ENCODE measurements at regions not wholly inside any gene's neighbourhood (a gene's known extent, or its start where the extent isn't known, plus 50 kb on each side); places are given as distances from the start of the nearest gene placed in this dataset.

- Mint-ChIP-seq H3K27me3 (peaks cover 0 to 15% (median 2%) of the 10 kb centered on the region in 5 donors), H3K4me3 (no peak overlapping the region), H3K4me1 (peaks cover 0 to 2% (median 0%) of the 10 kb centered on the region in 7 donors), H3K9me3 (peaks cover 5 to 20% (median 10%) of the 10 kb centered on the region in 11 donors), H3K36me3 (peaks cover 0 to 9% (median 0%) of the 10 kb centered on the region in 5 donors), H3K27ac (no peak overlapping the region)
- H3K4me1 ChIP-seq (ENCODE audit: control insufficient read depth in 2 of 2, insufficient read depth in 2 of 2, low read length in 2 of 2) = no peaks in the 10 kb centered on the region
- H3K27me3 ChIP-seq (ENCODE audit: control insufficient read depth in 2 of 2, insufficient read depth in 2 of 2, low read length in 2 of 2) = no peaks in the 10 kb centered on the region
- intact Hi-C loops (cut with micrococcal nuclease) = no loop called here
- CTCF ChIA-PET = no interaction called here
- H3K36me3 ChIP-seq (ENCODE audit: control insufficient read depth in 2 of 3, insufficient read depth in 3 of 3, low read length in 3 of 3) = no peaks in the 10 kb centered on the region
- no peaks in the 10 kb centered on the region for H3K9me3 ChIP-seq (ENCODE audit: control insufficient read depth in 2 of 3, low read length in 3 of 3)
- no peak for ATAC-seq
- H3K27ac ChIP-seq (ENCODE audit: low read depth, low read length) = no peak overlapping the region
- H3K4me3 ChIP-seq (ENCODE audit: low read length) = no peak overlapping the region
- DNase-seq = no peak
- POLR2A ChIA-PET = no interaction called here
These were observed 81.7 kb upstream of the C3orf80 start for GRCh38 chr3:160143482-160143881.

GRCh38 chr3:160150066-160150465 is 75.2 kb upstream of the C3orf80 start:
- Histone ChIP-seq H3K4me3 (ENCODE audit: low read length) (no peak overlapping the region), H3K4me1 (ENCODE audit: control insufficient read depth in 2 of 2, insufficient read depth in 2 of 2, low read length in 2 of 2) (no peaks in the 10 kb centered on the region), H3K36me3 (ENCODE audit: control insufficient read depth in 2 of 3, insufficient read depth in 3 of 3, low read length in 3 of 3) (no peaks in the 10 kb centered on the region), H3K9me3 (ENCODE audit: control insufficient read depth in 2 of 3, low read length in 3 of 3) (no peaks in the 10 kb centered on the region), H3K27ac (ENCODE audit: low read depth, low read length) (no peak overlapping the region), H3K27me3 (ENCODE audit: control insufficient read depth in 2 of 2, insufficient read depth in 2 of 2, low read length in 2 of 2) (no peaks in the 10 kb centered on the region)
- DNase-seq = no peak
- intact Hi-C loops (cut with micrococcal nuclease) = no loop called here
- H3K4me1 Mint-ChIP-seq = no peaks in the 10 kb centered on the region
- ChIA-PET POLR2A (no interaction called here), CTCF (no interaction called here)
- H3K27ac Mint-ChIP-seq = no peak overlapping the region
- no peak for ATAC-seq
- peaks cover 0 to 5% (median 0%) of the 10 kb centered on the region in 11 donors for H3K9me3 Mint-ChIP-seq
- H3K4me3 Mint-ChIP-seq = no peak overlapping the region
- H3K36me3 Mint-ChIP-seq = no peaks in the 10 kb centered on the region
- peaks cover 0 to 15% (median 3%) of the 10 kb centered on the region in 5 donors for H3K27me3 Mint-ChIP-seq

- Histone ChIP-seq H3K4me1 (ENCODE audit: control insufficient read depth in 2 of 2, insufficient read depth in 2 of 2, low read length in 2 of 2) (no peaks in the 10 kb centered on the region), H3K36me3 (ENCODE audit: control insufficient read depth in 2 of 3, insufficient read depth in 3 of 3, low read length in 3 of 3) (no peaks in the 10 kb centered on the region), H3K27ac (ENCODE audit: low read depth, low read length) (no peak overlapping the region), H3K27me3 (ENCODE audit: control insufficient read depth in 2 of 2, insufficient read depth in 2 of 2, low read length in 2 of 2) (no peaks in the 10 kb centered on the region), H3K4me3 (ENCODE audit: low read length) (no peak overlapping the region), H3K9me3 (ENCODE audit: control insufficient read depth in 2 of 3, low read length in 3 of 3) (no peaks in the 10 kb centered on the region)
- no peak overlapping the region for H3K27ac Mint-ChIP-seq
- CTCF ChIA-PET = no interaction called here
- H3K36me3 Mint-ChIP-seq = no peaks in the 10 kb centered on the region
- DNase-seq = no peak
- ATAC-seq = no peak
- H3K27me3 Mint-ChIP-seq = peaks cover 0 to 15% (median 3%) of the 10 kb centered on the region in 5 donors
- H3K9me3 Mint-ChIP-seq = peaks cover 0 to 3% (median 0%) of the 10 kb centered on the region in 11 donors
- POLR2A ChIA-PET = no interaction called here
- intact Hi-C loops (cut with micrococcal nuclease) = no loop called here
- H3K4me1 Mint-ChIP-seq = no peaks in the 10 kb centered on the region
- no peak overlapping the region for H3K4me3 Mint-ChIP-seq
These were observed 74.7 kb upstream of the C3orf80 start for GRCh38 chr3:160150525-160150924.

GRCh38 chr3:160152638-160153037 is 72.6 kb upstream of the C3orf80 start:
- peaks cover 0 to 2% (median 0%) of the 10 kb centered on the region in 11 donors for H3K9me3 Mint-ChIP-seq
- Histone ChIP-seq H3K27ac (ENCODE audit: low read depth, low read length) (no peak overlapping the region), H3K4me1 (ENCODE audit: control insufficient read depth in 2 of 2, insufficient read depth in 2 of 2, low read length in 2 of 2) (no peaks in the 10 kb centered on the region), H3K4me3 (ENCODE audit: low read length) (no peak overlapping the region), H3K36me3 (ENCODE audit: control insufficient read depth in 2 of 3, insufficient read depth in 3 of 3, low read length in 3 of 3) (no peaks in the 10 kb centered on the region), H3K27me3 (ENCODE audit: control insufficient read depth in 2 of 2, insufficient read depth in 2 of 2, low read length in 2 of 2) (no peaks in the 10 kb centered on the region), H3K9me3 (ENCODE audit: control insufficient read depth in 2 of 3, low read length in 3 of 3) (no peaks in the 10 kb centered on the region)
- ChIA-PET CTCF (no interaction called here), POLR2A (no interaction called here)
- DNase-seq = no peak
- intact Hi-C loops (cut with micrococcal nuclease) = no loop called here
- no peak overlapping the region for H3K4me3 Mint-ChIP-seq
- no peaks in the 10 kb centered on the region for H3K4me1 Mint-ChIP-seq
- ATAC-seq = no peak
- H3K36me3 Mint-ChIP-seq = no peaks in the 10 kb centered on the region
- peaks cover 0 to 15% (median 6%) of the 10 kb centered on the region in 5 donors for H3K27me3 Mint-ChIP-seq
- H3K27ac Mint-ChIP-seq = no peak overlapping the region

- no peaks in the 10 kb centered on the region for H3K9me3 ChIP-seq (ENCODE audit: control insufficient read depth in 2 of 3, low read length in 3 of 3)
- intact Hi-C loops (cut with micrococcal nuclease) = no loop called here
- H3K9me3 Mint-ChIP-seq = no peaks in the 10 kb centered on the region
- H3K27me3 ChIP-seq (ENCODE audit: control insufficient read depth in 2 of 2, insufficient read depth in 2 of 2, low read length in 2 of 2) = no peaks in the 10 kb centered on the region
- no peaks in the 10 kb centered on the region for H3K36me3 Mint-ChIP-seq
- no peak for DNase-seq
- ATAC-seq = no peak
- H3K4me1 Mint-ChIP-seq = no peaks in the 10 kb centered on the region
- H3K27ac Mint-ChIP-seq = no peak overlapping the region
- peaks cover 0 to 15% (median 7%) of the 10 kb centered on the region in 5 donors for H3K27me3 Mint-ChIP-seq
- CTCF ChIA-PET = interaction anchor here (0.9 kb wide), 1 partner anchor 330 kb away, joined by 3 read pairs; no protein-coding TSS in a partner anchor
- no peak overlapping the region for H3K4me3 ChIP-seq (ENCODE audit: low read length)
- H3K36me3 ChIP-seq (ENCODE audit: control insufficient read depth in 2 of 3, insufficient read depth in 3 of 3, low read length in 3 of 3) = no peaks in the 10 kb centered on the region
- H3K4me1 ChIP-seq (ENCODE audit: control insufficient read depth in 2 of 2, insufficient read depth in 2 of 2, low read length in 2 of 2) = no peaks in the 10 kb centered on the region
- H3K4me3 Mint-ChIP-seq = no peak overlapping the region
- H3K27ac ChIP-seq (ENCODE audit: low read depth, low read length) = no peak overlapping the region
- POLR2A ChIA-PET = no interaction called here
These were observed 71.2 kb upstream of the C3orf80 start for GRCh38 chr3:160154033-160154432.

GRCh38 chr3:160154596-160154995 is 70.6 kb upstream of the C3orf80 start:
- H3K36me3 ChIP-seq (ENCODE audit: control insufficient read depth in 2 of 3, insufficient read depth in 3 of 3, low read length in 3 of 3) = no peaks in the 10 kb centered on the region
- H3K4me3 ChIP-seq (ENCODE audit: low read length) = no peak overlapping the region
- Mint-ChIP-seq H3K27ac (no peak overlapping the region), H3K27me3 (peaks cover 0 to 15% (median 6%) of the 10 kb centered on the region in 5 donors), H3K9me3 (no peaks in the 10 kb centered on the region), H3K36me3 (no peaks in the 10 kb centered on the region), H3K4me3 (no peak overlapping the region), H3K4me1 (no peaks in the 10 kb centered on the region)
- POLR2A ChIA-PET = no interaction called here
- DNase-seq = no peak
- H3K9me3 ChIP-seq (ENCODE audit: control insufficient read depth in 2 of 3, low read length in 3 of 3) = no peaks in the 10 kb centered on the region
- H3K27me3 ChIP-seq (ENCODE audit: control insufficient read depth in 2 of 2, insufficient read depth in 2 of 2, low read length in 2 of 2) = no peaks in the 10 kb centered on the region
- ATAC-seq = no peak
- CTCF ChIA-PET = interaction anchor here (0.9 kb wide), 1 partner anchor 329 kb away, joined by 3 read pairs; no protein-coding TSS in a partner anchor
- no peaks in the 10 kb centered on the region for H3K4me1 ChIP-seq (ENCODE audit: control insufficient read depth in 2 of 2, insufficient read depth in 2 of 2, low read length in 2 of 2)
- H3K27ac ChIP-seq (ENCODE audit: low read depth, low read length) = no peak overlapping the region
- intact Hi-C loops (cut with micrococcal nuclease) = no loop called here

- DNase-seq (no peak), ATAC-seq (no peak)
- no peaks in the 10 kb centered on the region for H3K9me3 ChIP-seq (ENCODE audit: control insufficient read depth in 2 of 3, low read length in 3 of 3)
- no peak overlapping the region for H3K27ac Mint-ChIP-seq
- H3K9me3 Mint-ChIP-seq = no peaks in the 10 kb centered on the region
- CTCF ChIA-PET = no interaction called here
- peaks cover 0 to 3% (median 0%) of the 10 kb centered on the region in 7 donors for H3K4me1 Mint-ChIP-seq
- POLR2A ChIA-PET = no interaction called here
- no peak overlapping the region for H3K4me3 Mint-ChIP-seq
- peaks cover 0 to 22% (median 11%) of the 10 kb centered on the region in 5 donors for H3K27me3 Mint-ChIP-seq
- H3K27ac ChIP-seq (ENCODE audit: low read depth, low read length) = no peak overlapping the region
- intact Hi-C loops (cut with micrococcal nuclease) = no loop called here
- H3K4me1 ChIP-seq (ENCODE audit: control insufficient read depth in 2 of 2, insufficient read depth in 2 of 2, low read length in 2 of 2) = no peaks in the 10 kb centered on the region
- H3K27me3 ChIP-seq (ENCODE audit: control insufficient read depth in 2 of 2, insufficient read depth in 2 of 2, low read length in 2 of 2) = no peaks in the 10 kb centered on the region
- no peak overlapping the region for H3K4me3 ChIP-seq (ENCODE audit: low read length)
- H3K36me3 Mint-ChIP-seq = no peaks in the 10 kb centered on the region
- H3K36me3 ChIP-seq (ENCODE audit: control insufficient read depth in 2 of 3, insufficient read depth in 3 of 3, low read length in 3 of 3) = no peaks in the 10 kb centered on the region
These were observed 67.9 kb upstream of the C3orf80 start for GRCh38 chr3:160157321-160157720.
